ENCODE measurements at regions not wholly inside any gene's neighbourhood (a gene's known extent, or its start where the extent isn't known, plus 50 kb on each side); places are given as distances from the start of the nearest gene placed in this dataset.

DNA sequence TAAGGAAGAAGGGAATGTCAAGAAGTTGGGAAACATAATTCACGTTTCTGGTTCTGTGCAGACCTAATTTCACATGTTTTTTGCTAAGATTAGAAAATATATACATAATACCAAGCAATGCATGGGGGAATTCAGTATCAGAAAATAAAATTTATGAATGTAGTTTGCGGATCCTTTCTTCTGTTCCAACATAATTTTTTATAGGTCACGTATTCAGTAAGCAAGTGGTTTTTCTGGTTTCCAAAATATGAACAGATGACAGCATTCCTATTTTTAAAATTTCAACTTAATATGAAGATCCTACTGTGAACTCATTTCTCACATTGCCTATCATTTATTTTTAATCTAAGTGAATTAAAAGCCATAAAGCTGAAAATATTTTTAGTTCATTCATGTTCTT, 560.0 kb upstream of the NRG3 start:
- TF ChIP-seq, protein P1, sequence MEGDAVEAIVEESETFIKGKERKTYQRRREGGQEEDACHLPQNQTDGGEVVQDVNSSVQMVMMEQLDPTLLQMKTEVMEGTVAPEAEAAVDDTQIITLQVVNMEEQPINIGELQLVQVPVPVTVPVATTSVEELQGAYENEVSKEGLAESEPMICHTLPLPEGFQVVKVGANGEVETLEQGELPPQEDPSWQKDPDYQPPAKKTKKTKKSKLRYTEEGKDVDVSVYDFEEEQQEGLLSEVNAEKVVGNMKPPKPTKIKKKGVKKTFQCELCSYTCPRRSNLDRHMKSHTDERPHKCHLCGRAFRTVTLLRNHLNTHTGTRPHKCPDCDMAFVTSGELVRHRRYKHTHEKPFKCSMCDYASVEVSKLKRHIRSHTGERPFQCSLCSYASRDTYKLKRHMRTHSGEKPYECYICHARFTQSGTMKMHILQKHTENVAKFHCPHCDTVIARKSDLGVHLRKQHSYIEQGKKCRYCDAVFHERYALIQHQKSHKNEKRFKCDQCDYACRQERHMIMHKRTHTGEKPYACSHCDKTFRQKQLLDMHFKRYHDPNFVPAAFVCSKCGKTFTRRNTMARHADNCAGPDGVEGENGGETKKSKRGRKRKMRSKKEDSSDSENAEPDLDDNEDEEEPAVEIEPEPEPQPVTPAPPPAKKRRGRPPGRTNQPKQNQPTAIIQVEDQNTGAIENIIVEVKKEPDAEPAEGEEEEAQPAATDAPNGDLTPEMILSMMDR (conservative IDR thresholded peaks at IDR 0.05; ENCODE audit: low read depth, low read length), result no peak
- TF ChIP-seq RFX5 (IDR thresholded peaks at IDR 0.05; ENCODE audit: low read depth, low read length), result no peak
- no peak for TF ChIP-seq BHLHE40 (IDR thresholded peaks at IDR 0.05; ENCODE audit: low read depth, low read length)
- TF ChIP-seq RCOR1 (IDR thresholded peaks at IDR 0.05; ENCODE audit: insufficient replicate concordance, low read length), result no peak
- TF ChIP-seq SMC3 (IDR thresholded peaks at IDR 0.05; ENCODE audit: low read depth, low read length), result no peak
- TF ChIP-seq CHD1 (IDR thresholded peaks at IDR 0.05; ENCODE audit: low read depth, low read length), result no peak
- TF ChIP-seq CEBPB (IDR thresholded peaks at IDR 0.05; ENCODE audit: low read depth, low read length), result no peak
- no peak for TF ChIP-seq POLR2A (IDR thresholded peaks at IDR 0.05; ENCODE audit: low read depth, low read length)
- no peak for TF ChIP-seq MAZ (IDR thresholded peaks at IDR 0.05; ENCODE audit: borderline replicate concordance, low read depth, low read length)
- TF ChIP-seq MXI1 (IDR thresholded peaks at IDR 0.05; ENCODE audit: borderline replicate concordance, low read depth, low read length), result no peak
- TF ChIP-seq RAD21 (IDR thresholded peaks at IDR 0.05; ENCODE audit: low read length), result no peak
- TF ChIP-seq, protein P2, sequence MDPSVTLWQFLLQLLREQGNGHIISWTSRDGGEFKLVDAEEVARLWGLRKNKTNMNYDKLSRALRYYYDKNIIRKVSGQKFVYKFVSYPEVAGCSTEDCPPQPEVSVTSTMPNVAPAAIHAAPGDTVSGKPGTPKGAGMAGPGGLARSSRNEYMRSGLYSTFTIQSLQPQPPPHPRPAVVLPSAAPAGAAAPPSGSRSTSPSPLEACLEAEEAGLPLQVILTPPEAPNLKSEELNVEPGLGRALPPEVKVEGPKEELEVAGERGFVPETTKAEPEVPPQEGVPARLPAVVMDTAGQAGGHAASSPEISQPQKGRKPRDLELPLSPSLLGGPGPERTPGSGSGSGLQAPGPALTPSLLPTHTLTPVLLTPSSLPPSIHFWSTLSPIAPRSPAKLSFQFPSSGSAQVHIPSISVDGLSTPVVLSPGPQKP (IDR thresholded peaks at IDR 0.05; ENCODE audit: borderline replicate concordance, low read depth, low read length), result no peak
- TF ChIP-seq, protein P3, sequence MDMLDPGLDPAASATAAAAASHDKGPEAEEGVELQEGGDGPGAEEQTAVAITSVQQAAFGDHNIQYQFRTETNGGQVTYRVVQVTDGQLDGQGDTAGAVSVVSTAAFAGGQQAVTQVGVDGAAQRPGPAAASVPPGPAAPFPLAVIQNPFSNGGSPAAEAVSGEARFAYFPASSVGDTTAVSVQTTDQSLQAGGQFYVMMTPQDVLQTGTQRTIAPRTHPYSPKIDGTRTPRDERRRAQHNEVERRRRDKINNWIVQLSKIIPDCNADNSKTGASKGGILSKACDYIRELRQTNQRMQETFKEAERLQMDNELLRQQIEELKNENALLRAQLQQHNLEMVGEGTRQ (IDR thresholded peaks at IDR 0.05; ENCODE audit: low read depth, low read length), result no peak
- TF ChIP-seq NFE2L2 (IDR thresholded peaks at IDR 0.05; ENCODE audit: low read depth, low read length), result no peak

All from IMR-90 (cell line).